HG03460 (cell line): ENCODE measurements at regions not wholly inside any gene's neighbourhood (a gene's known extent, or its start where the extent isn't known, plus 50 kb on each side); places are given as distances from the start of the nearest gene placed in this dataset.

Source experiments
- ATAC-seq: cut with Tn5 transposase; IDR thresholded peaks from one replicate; pipeline ENCODE4 v1.9.1; 2021; ENCODE audit not compliant: unreplicated experiment

DNA sequence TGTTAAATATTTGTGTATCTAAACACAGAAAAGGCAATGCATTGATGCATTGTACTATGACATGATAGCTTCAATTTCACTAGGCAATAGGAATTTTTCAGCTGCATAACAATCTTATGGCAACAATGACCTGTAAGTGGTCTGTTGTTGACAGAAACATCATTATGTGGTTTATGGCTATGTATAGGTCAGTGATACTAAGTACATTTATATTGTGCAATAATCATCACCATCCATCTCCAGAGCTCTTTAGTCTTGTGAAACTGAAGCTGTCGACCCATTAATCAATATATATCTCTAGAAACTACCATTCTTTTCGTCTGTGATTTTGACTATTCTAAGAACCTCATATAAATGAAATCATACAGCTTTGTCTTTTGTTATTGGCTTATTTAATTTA is 200.1 kb upstream of the ZNF717 start:
- no peak for ATAC-seq

DNA sequence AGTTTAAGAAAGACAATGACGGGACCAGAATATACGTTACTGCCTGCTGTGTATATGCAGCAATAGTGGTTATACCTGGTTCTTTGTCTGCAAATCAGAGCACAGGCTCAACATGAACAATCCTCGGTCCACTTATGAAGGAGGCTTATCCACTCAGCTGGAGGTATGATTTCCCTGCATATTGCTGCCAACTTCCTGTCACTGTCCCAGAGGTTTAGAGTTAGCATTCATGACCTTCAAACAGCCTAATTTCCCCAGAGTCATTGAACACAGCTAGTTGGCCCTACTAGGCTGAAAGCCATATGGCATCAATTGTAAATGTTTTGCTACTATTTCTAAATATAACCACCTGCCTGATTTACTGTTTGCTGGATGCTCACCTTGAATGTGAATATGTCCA is 224.9 kb upstream of the ZNF717 start:
- no peak for ATAC-seq

DNA sequence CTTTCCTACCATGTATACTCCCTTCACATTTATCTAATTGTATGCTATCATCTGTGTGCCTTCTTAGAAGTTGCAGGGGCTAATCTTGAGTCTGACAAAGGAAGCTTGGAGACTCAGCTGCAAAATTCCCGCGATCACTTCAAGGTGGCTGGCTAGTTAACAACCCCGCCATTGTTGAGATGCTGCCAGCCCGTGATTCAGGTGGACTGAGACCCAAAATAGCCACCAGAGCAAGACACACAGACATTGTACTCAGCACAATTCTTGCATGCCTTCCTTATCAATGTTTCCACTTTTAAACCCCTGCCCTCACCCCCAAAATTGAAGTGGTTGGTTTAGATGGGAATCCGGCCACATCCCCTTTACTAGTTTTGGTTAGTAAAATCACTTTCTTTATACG is 225.8 kb upstream of the ZNF717 start:
- no peak for ATAC-seq

DNA sequence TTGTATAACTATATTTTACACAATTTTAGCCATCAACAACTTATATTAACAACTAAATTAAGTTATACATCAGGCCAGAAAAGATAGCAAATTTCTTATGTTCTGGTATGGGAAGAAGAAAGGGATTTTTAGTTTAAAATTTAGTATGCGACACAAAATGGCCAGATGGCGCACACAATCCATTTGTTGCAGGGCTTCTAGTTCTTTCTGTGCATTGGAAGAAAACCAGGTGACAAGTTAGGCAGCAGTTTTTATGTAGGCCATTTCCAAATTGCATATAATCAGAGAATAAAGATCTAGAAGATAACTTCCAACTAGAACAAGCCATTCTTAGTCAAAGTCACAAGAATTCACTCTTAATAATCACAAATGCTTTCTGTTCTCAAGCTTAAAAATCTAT is 230.1 kb upstream of the ZNF717 start:
- ATAC-seq: no peak

DNA sequence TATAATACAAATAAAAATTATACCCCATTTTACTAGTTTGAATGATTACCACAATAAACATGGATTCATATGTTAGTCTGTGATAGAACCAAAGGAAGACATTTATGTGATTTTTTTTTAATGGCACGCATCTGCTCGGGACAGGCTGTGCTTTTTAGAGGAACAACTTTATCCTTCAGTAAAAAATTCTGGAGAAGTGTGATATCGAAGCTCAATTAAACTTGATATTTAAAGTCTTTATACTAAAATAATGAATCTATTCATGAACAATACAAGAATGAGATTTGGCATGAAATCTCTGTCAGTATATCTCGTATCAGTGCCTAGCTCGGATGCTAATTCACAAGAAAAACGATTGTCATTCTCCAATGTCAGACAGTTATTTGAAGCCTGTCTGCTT is 230.8 kb upstream of the ZNF717 start:
- ATAC-seq: no peak

DNA sequence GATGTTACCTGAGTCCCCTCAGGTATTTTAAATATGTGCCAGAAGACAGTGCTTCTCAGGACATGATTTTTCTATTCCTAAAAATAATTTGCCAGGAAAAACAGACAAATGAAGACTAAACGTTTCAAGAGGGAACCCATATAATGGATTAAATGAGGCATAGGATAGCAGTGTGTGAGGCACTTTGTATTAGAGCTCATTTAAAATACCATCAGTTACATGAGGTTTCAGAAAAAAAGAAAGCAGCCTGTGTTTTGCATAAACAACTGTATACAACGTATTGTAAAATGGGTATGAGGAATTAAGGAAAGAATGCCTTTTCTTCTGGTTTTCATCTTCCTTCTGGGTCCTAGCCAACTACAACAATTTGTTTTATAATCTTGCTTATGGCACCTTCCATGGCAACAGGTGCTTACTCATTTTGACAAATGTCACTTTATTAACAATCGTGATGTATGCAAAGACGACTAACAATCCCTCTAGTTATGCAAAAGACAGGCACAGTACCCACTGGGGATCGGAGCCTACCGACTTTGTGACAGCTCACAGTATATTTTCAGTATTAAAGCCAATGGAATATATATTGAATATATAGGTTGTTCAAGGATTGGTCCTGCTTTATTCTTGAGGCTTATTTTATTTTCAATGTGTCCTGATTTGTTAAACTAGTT is 231.6 kb upstream of the ZNF717 start:
- no peak for ATAC-seq

DNA sequence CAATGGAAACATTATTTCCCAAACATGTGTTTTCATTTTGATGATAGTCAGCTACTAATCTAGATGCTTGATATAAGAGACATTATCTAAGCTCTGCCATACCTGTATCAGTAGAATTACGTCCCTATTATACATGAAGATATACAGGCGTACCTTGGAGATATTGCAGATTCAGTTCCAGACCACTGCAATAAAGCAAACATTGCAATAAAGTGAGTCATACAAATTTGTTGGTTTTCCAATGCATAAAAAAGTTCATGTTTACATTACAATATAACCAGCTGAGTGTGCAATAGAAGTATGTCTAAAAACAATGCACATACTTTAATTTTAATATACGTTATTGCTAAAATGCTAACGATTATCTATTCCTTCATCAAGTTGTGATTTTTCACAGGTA is 236.0 kb upstream of the ZNF717 start:
- no peak for ATAC-seq

DNA sequence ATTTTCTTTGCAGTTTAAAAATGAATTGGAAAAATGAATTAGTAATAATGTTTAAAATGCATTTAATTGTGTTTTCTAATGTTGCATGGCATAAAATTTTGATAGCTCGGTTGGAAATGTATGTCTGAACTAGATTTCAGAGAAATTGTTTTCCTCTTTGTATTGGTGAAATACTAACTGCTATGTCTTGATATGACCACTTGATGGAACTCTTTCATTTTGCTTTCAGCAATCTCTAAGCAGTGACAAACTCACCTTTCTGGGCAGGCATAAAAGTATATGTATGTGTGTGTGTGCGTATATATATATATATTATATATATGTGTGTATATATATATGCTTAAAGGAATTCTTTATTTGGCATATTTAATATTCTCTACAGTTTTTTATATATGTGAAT is 239.3 kb upstream of the ZNF717 start:
- no peak for ATAC-seq

DNA sequence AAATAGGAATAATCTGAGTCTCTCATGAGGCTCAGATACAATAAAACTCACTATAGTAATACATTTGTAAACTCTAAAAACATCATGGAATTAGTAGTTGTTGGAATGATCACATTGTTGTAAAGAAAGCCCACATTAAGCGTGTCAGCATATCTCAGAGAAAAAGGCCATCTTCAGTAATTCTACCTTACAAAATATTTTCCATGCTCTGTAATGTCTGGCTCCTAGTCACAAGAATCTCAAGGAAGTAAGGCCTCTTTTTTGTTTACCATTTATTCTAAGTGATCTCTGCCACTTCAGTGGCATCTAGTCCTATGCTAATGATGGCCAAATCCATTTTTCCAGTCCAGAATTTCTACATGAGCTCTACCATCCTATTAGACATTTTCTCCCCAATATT is 240.2 kb upstream of the ZNF717 start:
- no peak for ATAC-seq

DNA sequence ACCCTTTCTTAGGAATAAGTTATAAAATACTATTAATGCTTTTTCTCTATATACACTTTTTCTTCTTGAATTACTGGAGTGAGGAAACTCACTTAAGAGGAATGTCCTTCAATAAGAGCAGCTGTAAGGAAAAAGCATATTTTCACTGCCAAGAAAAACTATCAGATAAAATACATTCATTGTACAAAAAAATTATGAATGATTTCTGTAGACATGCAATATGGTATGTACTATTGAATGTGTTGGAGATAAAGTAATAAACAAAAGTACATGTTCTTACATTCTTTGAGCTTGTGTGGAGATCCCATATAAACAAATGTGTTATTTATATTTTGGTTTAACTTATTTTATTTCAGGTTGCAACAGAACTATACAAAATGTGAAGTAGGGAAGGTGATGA is 241.0 kb upstream of the ZNF717 start:
- no peak for ATAC-seq

DNA sequence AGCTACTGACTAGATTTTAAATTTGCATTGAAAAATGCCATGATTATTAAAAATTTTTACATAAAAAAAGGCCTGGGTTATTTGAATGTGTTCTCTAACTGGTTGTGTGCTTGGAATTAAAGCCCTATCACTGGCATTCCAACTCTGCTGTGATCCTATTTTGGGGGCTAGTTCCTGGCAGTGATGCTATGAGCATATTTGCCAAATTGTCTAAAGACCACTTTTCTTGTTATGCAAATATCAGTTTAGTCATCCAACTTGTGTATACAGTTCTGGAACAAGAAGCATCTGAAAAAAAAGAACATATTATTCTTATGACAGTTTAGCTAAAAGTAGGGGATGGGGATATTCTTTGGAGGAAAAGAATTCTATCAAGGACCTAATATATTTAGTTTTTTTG is 243.4 kb upstream of the ZNF717 start:
- ATAC-seq: no peak

DNA sequence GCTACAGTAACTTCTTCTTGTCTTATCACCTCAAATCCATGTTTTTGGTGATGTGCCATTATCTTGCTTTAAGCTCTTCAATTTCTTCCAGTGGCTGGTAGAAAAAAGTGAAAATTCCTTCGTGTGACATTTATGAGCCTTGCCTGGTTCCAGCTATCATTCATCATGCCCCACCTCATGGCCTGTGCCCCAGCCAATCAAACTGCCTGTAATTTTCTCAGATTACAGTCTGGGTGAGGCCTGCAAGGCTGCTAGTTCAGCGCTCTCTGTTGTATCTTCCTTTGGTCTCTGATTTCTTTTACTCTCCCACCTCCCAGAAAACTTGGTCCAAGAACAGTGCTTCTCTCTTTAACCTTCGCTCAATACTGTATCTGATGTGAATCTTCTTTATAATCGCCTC is 249.3 kb upstream of the ZNF717 start:
- ATAC-seq: no peak

DNA sequence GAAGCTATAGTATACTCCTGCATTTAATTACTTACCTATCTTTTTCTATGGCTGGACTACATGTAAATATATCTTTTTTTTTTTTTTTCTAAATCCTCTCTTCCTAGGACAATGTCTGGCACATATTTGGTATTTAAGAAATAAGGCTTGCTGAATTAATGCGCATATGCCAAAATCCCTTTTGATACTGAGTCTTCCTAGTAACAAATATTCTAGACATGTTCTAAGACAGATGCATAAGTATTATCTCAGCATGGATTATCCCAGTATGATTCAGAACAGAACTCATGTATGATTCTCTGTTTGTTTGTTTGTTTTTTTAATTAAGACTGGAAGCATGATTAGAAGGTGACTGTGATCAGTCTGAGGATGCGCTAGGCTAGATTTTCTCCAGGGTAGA is 249.8 kb upstream of the ZNF717 start:
- ATAC-seq: no peak

DNA sequence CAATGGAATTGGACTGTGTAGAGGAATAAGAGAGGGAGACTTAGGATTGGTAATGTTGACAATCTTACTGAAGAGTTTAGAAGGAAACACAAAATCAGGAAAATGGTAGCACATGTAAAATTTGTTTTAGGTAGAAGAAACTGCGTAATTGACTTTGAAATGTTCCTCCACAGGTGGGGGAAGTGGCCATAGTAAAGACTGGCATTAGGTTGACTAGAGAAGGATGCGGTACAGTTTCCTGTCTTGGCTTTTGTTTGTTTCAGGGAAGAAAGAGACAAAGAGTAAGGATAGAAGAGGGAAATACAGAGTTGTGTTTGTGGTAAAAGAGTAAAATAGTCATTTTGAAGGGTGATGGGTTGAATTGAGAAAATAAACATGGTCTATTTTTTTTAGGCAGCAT is 253.6 kb upstream of the ZNF717 start:
- no peak for ATAC-seq

DNA sequence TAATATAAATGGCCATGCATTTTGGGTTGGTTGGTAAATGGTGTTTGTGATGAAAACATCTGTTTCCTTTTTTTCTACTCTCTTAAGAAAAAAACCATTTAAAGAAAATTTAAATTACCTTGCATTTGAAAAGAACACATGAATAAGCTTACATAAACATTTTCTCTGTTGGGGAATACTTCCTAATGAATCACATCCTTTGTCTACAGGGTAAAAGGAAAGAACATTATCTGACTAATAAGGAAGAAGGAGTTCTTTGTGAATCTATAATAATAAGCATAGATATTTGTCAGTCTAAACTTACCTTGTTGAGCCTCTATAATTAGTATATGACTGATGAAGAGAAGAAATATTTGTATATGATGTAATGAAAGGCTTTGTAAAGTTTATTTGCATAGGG is 254.1 kb upstream of the ZNF717 start:
- ATAC-seq: no peak

DNA sequence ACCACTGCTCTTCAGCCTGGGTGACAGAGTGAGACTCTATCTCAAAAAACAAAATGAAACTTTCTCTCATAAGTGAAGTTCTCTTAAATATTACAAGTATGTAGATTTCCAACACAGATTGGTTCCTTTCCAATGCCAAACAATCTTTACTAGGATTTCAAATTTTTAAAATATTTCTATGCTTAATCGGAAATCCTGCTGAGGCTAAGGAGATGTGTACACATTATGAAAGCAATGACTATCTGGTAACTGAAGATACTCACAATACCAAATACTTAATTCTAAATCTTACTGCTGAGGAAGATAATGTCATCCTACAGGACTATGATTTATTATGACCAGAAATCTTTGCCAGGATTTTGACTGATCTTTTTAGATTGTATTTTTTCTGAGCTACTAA is 255.6 kb upstream of the ZNF717 start:
- ATAC-seq: no peak

DNA sequence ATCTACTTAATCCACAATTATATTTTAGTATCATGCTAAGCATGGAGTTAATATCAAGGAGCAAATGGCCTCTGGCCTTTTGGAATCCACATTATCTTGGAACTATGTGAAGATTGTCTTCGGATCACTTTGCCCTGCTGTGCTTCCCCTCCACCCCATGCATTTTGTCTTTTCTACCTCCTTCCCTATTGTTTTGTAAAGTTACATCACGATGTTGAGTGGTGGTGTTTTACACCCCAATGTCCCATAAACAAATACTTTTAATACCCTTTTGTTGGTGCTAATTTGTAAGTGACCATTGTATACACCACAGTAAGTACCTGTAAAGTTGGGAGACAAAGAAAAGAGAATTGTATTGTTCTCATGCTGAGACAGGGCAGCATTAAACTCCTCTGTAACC is 258.4 kb upstream of the ZNF717 start:
- no peak for ATAC-seq

DNA sequence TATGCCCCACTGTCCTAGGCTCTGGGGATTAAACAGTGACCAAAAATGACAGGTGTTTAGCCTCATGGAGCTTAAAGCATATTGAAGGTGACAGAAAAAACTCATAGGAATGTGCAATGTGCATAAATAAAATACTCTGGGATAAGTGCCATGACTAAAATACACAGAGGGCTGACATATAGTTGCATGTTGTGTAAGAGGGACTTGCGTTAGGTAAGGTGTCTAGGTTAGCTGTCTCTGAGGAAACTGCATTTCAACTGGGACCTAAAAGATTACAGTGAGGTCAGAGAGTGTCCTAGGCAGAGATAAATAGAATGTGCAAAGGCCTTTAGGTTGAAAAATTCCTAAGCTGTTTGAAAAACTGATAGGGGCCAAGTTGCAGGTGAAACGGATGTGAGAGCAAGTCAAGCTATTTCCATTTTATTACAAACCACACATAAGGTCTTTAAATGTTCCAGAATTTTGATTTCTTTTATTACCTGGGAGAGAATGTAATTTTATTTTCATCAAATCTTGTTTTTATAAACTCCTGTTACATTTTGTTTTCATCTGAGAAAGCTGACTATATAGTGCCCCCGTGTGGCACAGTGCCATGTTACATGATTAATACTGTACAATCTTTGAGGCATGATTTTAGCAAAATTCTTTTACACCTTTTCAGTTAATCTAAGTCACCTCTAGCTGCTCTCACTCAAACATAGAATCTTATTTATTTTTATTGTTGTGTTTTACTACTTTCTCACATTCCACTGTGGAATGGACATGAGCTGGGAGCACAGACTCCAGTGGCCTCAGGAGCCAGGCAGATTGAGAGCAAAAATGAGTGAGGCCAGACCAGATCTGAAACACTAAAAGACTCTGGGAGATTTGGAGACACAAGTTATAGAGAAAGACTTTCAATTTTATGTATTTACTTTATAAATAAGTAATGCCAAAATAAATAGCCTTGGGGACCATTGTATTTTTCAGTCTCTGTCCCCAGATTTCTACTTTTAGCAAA is 259.6 kb upstream of the ZNF717 start:
- no peak for ATAC-seq

DNA sequence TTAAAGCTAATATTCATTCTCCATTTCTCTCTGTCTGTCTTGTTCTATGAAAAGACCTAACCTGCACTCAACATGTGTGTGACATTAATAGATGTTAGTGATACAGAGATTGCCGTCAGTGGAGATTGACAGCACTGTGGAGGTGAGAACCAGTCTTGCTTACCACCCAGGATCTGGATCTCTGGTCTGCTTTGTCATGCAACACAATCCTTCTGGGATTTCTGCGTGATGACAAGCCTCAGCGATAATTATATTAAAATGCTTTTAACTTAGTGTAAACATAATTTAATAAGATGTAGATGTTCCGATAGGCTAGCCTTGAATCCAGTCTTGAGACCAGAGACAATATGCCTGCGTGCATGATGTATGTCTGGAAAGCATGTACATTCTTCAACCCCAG is 262.0 kb upstream of the ZNF717 start:
- no peak for ATAC-seq

DNA sequence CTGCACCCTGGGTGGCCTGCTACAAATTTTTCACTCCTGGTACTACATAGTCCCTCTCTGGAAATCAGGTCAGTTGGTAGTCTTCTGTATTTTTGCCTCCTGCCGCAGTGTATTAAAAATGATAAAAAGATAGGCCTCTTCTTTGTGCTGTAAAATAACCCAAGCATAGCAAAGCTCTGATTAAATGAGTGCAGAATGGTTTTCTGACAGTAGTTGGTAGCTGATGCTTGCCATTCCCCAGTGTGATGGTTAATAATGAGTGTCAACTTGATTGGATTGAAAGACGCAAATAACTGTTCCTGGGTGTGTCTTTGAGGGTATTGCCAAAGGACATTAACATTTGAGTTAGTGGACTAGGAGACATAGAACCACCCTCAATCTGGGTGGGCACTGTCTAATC is 264.4 kb upstream of the ZNF717 start:
- no peak for ATAC-seq

DNA sequence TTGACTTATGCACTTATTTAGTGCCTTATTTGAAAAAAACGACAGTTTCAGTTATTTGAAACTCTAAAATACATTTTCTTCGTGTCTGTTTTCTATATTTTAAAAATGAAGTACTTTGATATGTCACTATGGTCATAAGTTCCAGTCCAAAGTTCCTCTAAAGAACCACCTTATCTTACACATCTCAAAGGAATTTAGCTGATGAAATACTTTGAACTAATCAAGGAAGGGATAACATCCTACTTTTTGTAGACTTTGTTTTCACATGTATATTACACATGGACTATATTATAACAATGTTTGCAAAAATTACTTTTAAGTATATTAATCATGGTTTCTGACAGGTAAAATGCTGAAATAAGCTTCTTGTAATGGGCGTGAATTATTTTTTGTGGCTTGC is 265.8 kb upstream of the ZNF717 start:
- ATAC-seq: no peak

DNA sequence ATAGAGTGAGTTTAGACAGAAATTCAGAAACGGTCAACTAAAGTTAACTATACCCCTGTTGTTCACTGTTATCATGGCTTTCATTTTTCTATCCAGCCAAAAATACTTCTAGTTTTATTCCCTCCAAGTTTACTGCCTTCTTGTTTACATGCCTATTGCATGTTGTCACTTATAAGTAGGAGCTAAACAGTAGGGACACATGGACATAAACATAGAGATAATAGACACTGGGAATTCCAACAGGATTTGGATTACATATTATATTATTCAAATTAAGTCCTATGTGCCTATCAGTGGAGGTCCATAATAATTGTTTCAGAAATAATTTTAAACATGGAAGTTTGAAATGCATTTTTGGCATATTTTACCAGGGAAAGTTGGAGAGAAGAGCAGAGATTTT is 269.1 kb upstream of the ZNF717 start:
- ATAC-seq: no peak

DNA sequence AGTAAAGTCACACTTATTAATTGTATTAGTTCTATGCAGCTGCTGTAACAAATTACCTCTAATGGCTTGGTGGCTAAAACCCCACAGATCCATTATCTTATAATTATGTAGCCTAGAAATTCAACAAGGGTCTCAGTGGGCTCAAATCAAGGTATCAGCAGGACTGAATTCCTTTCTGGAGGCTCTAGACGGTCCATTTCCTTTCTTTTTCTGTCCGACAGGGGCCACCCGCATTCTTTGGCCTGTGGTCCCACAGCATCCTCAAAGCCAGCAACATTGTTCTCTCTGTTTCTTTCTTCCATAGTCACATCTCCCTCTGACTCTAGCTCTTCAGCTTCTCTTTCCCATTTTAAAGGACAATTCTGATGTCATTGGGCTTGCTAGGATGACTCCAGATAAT is 276.3 kb upstream of the ZNF717 start:
- no peak for ATAC-seq
